Umbilical cord (tissue), 1 donor: ENCODE measurements at regions not wholly inside any gene's neighbourhood (a gene's known extent, or its start where the extent isn't known, plus 50 kb on each side); places are given as distances from the start of the nearest gene placed in this dataset.
A peak's percentile ranks its signal among the peaks of the same experiment; 100 is the strongest.

ENCODE experiments used
- DNase-seq: peaks from one replicate; pipeline ENCODE4 v3.0.0-alpha.2; 2015; ENCODE audit warnings: low spot score

DNA sequence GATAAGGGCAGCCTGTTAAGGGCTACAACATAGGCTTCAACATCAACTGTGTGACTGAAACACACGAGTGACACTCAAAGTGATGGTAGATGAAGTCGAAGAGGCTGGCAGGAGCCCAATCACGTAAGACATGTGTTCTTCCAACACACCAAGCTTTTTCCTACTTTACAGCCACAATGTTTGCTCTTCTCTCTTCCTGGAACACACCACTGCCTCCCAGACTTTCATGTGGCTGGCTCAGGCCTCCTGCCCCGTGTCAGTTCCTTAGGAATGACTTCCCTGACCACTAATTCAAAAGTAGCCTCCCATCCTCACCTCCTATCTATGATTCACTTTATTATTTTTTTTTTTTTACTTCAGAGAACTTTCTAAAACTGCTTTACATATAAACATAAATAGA is 209.2 kb downstream of the GPAM start:
- DNase-seq, result no peak

DNA sequence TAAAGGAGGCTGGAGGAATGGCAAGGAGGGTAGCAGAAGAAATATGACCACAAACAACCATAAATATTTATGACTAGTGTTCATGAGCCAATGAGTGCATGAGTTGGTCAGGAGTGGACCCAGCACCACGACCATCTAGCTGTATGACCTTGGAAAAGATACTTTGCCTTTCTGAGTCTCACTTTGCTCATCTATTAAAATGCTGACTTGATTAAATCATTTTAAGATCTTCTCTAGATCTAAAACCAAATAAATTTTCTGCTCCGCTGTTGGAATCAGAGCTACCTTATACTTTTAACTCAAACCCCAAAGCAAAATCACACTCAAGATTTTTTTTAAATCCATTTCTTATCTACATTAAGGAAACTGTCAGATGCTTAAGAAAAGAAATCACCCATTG is 207.0 kb downstream of the GPAM start:
- no peak for DNase-seq

DNA sequence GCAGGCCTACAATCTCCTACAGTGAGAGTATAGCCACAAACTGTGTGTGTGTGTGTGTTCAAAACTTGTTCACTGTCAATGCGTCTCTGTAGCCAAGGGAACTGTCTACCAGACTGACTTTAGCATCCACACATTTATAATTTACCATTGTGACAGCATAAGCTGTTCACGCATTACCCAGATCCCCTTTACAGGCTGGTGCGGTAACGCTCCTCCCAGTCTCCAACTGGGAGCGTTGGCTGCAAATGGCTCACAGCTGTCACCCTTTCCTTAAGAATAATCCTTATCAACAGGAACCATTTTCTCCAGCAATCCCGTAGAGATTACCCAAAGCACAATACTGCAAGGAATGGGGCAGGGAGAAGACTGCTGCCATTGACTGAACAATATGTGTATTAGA is 199.5 kb downstream of the GPAM start:
- DNase-seq, result no peak

DNA sequence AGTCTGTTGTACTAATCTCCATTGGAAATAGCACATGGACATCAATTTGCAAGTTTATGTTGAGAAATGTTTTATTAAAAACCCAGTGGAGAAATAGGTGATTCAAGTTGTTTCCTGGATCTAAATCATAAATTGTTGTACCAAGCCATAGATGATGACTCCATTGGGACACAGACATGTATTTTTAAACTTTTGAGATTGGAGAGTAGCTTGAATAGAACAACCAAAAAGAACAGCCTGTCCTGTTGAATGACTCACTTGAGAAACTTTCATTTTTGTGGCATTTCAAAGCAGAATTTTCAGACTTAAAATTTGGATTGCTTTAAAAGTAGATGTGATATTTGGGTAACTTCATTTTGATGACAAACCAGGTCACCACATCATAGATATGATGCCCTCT is 197.5 kb downstream of the GPAM start:
- no peak for DNase-seq

DNA sequence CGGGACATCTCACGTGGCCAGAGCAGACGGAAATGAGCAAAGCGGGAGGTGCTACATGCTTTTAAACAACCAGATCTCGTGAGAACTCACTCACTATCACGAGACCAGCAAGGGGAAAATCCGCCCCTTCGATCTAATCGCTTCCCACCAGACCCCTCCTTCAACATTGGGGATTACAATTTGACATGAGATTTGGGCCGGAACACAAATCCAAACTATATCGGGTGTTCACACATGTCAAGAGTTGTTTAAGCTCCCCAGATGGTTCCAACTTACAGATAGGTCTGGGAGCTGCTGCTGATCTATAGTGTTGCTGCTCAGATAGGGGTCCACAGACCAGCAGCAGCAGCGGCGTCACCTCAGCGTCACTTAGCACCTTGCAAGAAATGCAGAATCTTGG is 194.9 kb downstream of the GPAM start:
- no peak for DNase-seq

DNA sequence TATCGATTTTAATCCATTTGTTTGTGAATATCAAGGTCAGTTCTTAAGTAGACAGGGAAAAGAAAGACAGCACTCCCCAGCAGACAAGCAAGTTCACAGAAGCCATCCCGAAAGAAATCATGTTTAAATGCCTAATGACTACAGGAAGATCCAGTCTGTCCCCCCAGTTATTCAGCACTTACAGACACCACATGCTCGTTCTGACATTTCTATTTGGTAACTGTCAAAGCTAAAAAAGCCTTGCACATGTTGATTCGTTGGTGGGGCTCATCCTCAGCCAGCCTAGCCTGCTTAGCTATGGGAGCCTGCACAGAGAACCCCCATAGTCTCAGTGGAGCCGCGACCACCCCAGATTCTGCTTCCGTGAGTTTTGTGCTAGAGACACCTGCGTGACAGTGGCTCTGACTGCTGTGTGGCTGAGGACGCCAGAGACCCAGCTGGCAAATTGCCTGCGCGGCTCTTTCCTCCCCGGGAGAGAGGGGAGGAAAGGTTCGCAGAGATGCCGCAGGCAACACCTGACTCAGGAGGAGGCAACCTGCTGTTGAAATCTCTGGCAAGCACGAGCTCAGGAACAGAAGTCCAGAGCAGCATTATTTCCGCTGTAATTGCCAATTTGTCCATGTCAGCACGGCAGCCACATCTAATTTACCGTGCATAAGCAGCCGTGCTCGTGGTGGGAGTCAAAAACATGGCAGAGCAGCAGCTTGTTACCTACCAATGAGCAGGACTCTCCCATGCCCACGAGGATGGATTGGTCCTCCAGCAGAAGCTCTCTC is 194.2 kb downstream of the GPAM start:
- DNase-seq, result no peak

DNA sequence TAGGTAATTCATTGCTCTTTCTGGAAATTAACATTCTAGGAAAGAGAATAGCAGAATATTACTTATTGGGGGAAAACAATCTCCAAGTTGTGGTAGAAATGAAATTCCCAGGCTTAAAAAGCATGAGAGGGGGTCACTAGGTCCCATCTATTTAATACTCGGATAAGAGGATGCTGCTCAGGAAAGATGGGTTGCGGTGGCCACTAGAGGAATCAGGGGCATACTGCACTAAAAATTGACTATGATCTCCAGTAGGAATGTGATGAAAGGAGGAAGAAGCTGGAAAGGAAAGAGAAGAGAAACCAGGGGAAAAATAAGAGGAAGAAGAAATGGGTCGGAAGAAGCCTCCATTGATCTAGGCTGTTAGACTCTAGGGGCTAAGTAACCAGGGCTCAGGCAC is 192.8 kb downstream of the GPAM start:
- no peak for DNase-seq

DNA sequence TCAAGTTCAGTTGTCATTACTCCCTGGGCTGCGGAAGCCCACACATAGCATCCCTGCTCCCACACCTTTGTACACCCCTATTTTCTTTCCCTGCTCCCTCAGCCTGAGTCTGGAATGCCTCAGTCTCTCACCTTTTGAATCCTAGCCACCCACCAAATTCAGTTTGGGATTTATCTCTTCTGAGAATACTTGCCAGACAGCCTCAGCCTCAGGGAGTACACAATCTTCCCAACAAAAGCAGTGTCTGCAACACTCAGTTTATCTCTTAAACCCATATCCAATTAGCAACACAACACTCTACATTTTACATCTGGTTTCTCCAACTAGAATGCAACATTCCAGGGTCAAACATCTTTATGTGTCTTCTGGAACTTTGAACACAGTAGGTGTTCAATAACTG is 190.2 kb downstream of the GPAM start:
- no peak for DNase-seq

DNA sequence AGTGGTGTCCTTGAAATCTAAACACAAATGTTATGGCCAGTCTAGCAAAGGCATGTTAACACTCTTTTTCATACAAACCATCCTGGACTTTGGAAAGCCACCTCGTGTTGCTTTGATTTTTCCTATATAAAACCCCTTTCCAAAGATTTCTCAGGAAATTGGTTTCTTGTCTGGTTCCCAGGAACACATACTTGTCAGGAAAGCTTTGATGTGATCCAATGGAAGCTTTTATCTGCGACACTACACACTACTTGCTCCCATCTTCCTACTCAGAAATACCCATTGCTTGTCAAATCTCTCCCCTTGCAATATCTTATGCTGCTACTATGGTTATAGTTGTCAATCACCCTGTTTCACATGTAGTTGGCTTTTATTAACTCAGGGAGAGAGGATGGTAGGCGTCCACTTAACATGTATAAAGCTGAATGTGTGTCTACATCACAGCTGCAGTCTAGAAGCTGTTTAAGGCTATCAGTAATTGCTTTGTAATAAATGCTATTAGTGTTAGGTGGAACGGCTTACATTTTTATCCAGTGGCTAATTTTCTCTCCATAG is 189.6 kb downstream of the GPAM start:
- no peak for DNase-seq

DNA sequence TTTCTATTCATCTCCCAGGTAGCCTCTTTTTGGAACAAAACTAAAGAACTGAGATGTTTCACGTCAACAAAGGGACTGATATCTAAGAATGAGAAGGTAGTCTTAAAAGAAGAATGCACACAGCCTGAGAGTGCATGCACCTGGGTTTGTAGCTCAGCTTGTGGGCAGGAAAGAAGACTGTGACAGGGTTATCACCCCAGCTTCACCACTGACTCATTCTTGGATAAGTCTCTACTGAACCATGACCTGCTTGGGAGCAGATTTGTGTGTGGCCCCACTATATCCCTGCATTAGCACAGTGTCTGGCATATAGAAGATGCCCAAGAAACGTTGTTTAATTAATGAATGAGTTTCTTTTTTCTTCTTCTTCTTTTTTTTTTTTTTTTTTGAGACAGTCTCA is 187.5 kb downstream of the GPAM start:
- no peak for DNase-seq

DNA sequence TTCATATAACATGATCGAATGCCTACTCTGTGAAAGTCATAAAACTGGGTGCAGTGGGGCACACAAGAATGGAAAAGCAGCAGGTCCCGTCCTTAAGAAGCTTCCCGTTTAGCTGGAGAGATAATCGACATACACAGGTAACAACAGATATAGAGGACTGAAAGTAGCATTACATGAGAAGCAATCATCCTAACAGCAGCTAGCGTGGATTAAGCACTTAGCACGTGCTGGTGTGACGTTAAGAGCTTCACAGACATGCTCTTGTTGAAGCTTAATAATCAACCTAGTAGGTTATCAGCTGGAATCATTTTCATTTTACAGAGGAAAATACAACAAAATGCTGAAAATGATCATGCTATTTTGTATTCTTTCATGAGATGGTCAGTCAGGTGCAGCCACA is 184.8 kb downstream of the GPAM start:
- no peak for DNase-seq

DNA sequence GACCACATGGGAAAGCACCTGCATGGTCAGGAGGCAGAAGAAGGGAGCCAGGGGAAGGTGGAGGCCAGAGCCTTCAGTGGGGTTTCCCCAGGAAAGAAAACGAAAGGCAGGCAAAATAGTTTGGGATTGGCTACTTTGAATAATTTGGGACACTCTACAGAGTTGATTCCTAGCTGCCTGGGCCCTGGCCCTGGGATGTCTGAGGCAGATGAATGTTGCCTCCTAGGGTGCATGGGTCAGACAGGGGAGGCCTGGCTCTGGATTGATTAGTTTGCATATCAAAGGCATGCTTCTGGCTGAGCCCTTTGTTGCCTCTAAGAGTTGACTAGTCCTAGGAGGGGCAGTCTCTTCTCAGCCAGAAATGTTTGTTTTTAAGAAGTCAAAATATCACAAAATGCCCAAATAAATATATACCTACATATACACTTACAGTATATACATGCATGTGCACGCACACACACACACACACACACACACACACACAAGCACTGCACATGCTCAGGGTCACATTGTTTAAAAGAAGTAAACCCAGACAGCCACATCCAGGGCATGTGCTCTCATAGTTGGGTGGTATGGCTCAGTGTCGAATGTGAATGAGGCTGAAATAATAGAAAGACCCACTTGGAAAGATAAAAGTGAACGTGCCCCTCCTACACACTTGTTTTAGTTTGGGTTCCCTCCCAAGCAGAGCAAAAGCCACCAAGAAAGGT is 184.2 kb downstream of the GPAM start:
- DNase-seq, result no peak

DNA sequence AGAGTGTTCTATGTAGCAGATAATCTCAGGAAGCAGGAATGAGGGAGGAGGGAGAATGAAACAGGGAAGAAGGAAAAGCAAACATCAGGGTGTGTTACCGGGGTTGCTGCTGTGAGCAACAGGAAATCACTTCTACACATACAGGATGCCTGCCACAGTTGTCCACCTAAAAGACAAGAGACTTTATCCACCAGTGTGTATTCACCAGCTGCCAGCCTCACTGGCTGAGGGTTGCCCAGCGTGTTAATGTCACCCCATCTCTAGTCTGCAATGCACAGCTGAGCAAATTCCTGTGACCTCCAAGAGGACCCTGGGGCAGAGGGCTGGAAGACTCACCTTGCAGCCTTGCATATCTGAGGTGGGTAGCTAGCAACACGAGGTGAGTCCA is 183.7 kb downstream of the GPAM start:
- DNase-seq, result no peak

DNA sequence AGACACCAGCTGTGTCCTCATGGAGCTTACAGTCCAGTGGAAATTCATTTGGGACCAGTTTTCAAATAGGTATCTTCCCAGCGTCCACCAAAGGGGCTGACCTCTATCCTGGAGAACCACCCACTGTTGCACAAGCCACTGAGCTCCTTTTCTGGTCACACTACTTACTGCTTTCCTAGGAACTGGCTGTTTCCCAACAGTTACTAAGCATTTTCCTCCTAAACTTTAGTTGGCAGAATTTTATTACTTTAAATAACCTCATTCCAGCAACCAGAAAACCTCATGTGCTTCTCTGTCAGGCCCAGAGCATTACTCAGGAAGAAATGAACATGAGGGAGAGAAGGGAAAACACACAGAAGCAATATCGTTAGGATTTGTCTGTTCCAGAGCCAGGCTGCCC is 183.1 kb downstream of the GPAM start:
- DNase-seq, result peak; percentile 4

DNA sequence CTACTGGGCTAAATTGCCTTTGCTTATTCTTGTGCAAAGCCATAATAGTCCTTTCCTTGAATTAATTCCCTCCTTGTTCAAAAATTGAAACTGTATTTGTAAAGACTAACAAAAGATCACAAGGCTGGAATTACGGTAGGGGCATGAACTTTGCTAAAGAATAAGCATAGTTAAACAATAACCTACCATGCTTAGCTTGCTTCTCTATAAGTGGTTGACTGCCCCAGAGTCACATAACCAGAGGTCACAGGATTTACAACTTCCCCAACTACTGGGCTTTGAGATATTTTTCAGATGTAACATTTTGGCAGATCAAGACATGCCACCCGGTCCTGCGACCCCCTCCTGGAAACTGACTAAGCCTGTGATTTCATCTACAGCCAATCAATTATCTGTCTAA is 181.4 kb downstream of the GPAM start:
- DNase-seq, result no peak

DNA sequence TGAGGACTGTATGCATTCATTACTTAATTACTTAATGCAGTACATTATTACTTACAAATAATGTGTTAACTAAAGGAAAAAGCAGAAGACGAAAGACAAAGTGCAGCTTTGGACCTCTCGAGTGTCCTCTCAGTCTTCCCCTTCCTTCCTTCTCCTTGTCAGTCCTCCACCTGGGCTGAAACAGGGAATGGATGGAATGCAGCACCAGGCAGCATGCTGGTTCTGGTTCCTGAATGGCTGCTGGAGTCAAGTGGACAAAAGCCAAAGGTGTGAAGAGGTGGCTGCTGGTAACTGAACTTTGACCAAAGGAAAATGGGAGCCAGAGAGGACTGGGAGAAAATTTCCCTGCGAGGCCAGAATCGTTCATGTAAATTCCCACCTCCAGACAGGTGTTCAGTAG is 179.5 kb downstream of the GPAM start:
- no peak for DNase-seq

DNA sequence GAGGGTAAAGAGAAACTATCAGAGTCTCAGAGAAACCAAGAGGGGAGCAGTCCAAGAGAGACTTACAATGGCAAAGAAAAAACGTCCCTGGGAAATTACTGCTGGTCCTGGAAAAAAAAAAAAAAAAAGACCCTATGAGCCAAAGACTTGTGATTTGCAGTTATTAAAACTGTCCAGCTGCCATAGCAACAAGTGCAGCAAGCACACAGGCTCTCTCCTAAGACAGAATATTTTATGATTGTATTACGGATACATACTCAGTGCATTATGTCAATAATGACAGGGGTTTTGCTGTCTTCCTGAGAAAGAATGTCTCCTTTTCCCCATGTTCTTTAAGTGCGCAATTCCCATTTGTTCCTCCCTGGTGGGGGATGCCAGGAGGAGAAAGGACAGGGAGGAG is 178.5 kb downstream of the GPAM start:
- DNase-seq, result no peak

DNA sequence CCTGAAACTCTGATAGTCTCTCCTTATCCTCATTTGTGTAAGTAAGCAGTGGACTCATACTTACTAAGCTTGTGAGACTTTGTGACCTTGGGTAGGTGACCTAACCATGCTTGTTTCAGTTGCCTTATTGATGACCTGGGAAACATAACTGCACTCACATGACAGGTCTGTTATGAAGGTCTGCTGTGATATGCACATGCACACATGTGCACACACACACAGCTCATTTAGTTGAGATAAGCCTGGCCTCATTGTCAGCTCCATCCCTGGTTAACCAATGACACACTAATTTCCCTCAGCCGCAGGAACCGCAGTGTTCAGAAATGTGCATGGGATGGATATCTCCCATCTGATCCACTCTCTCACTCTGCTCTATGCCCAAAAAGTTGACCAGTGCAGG is 177.2 kb downstream of the GPAM start:
- no peak for DNase-seq

DNA sequence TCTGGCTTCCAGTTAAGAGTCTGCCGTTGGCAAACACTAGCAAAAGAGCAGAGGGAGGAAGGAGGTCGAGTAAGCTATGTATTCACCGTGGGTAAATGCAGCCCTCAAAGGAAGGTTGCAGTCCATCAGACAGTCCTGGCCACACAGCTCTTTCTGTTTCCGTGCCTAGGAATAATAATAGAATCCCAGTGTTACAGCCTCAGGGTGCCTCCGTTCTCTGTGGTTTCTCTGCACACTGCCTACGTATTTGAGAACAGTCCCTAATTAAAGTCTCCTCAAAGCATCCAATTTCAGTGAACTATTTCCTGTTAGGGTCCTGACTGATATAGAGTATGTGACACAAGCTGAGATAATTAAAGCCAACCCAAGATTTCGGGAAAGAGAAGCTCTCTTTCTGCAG is 176.7 kb downstream of the GPAM start:
- DNase-seq, result no peak

DNA sequence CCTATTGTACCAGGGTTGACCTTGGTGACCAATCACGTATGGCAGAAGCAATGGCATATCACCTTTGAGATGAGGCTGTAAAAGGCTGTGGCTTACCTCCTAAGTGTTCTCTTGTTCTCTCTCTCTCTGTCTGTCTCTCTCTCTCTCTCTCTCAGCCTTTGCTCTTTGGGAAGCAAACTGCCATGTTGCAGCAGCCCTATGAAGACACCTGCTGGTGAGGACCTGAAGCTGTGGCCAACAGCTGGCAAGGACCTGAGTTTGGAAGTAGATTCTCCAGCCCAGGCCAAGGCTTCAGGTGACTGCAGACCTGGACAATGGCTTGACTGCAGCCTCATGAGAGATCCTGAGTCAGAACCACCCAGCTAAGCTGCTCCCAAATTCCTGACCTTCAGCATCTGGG is 161.4 kb downstream of the GPAM start:
- no peak for DNase-seq

DNA sequence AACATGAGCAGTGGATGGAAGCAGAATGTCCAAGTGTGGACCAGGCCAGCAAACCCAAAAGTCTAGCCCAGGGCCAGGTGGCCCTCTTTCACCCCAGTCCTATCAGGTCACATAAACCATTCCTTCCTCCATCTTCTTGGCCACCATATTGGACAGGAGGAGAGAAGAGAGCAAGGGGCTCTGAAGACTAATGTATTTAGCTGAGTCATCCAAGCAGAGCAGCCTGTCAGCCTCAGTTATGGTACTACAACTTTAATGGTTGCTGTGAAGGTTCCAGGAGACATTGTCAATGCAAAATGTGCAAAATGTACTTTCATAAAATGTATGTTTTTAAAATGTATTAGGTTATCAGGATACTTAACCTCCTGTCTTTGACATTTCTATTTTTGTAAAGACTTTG is 159.5 kb downstream of the GPAM start:
- no peak for DNase-seq

DNA sequence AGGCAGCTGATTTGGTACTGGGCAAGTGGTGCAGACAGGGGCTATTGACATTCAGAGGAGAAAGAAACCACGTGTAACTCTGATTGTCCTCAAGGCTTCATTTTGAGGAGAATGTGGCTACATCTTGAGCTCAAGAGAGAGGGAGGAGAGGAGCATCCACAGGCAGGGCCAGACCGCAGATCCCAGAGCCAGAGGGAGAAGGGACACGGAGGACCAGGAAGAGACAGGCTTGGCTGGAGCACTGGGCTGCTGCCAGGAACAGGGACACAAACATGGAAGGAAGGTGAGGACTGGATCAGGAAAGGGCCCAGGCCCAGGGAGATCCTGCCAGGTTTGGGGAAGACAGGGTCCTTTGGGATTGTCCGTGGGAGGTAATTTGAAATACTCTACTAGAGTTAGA is 158.3 kb downstream of the GPAM start:
- no peak for DNase-seq

DNA sequence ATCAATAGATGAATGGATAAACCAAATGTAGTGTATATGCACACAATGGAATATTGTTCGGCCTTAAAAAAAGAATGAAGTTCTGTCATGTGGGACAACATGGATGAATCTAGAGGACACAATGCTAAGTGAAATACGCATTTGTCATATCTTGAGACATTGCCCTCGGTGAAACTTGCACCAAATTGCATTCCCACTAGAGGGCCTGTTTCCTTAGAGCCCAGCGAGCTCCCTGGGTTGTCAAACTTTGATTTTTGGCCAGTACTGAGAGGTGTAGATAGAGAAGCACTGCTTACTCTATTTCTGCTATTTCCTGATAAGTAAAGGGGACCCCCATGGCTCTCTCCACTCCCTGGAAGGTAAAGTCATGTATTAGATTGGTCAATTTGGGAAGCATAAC is 157.1 kb downstream of the GPAM start:
- DNase-seq, result no peak
